Effector memory CD4-positive, alpha-beta T cell (primary cell): ENCODE measurements at regions not wholly inside any gene's neighbourhood (a gene's known extent, or its start where the extent isn't known, plus 50 kb on each side); places are given as distances from the start of the nearest gene placed in this dataset.

Experiments used
- DNase-seq, 3 donors: peaks; one replicate each; pipeline ENCODE4 v3.0.0-alpha.2; 2020
- H3K27ac ChIP-seq: 2 replicates; pipeline ENCODE4 v1.7.0; 2013; ENCODE audit warnings: mild to moderate bottlenecking, low read length, moderate library complexity; ENCODE audit not compliant: insufficient read depth, poor library complexity, severe bottlenecking
- H3K27me3 ChIP-seq: replicated peaks from 2 replicates; pipeline ENCODE4 v1.7.0; 2013; ENCODE audit warnings: mild to moderate bottlenecking, low read length; ENCODE audit not compliant: insufficient read depth, control insufficient read depth, poor library complexity, severe bottlenecking
- H3K36me3 ChIP-seq: 2 replicates; pipeline ENCODE4 v1.7.0; 2013; ENCODE audit warnings: mild to moderate bottlenecking, low read length, moderate library complexity; ENCODE audit not compliant: control insufficient read depth, insufficient read depth
- H3K4me1 ChIP-seq: 2 replicates; pipeline ENCODE4 v1.7.0; 2013; ENCODE audit warnings: low read length, mild to moderate bottlenecking; ENCODE audit not compliant: control insufficient read depth, insufficient read depth, poor library complexity, severe bottlenecking
- H3K4me3 ChIP-seq: 2 replicates; pipeline ENCODE4 v1.7.0; 2013; ENCODE audit warnings: low read length, low read depth, mild to moderate bottlenecking; ENCODE audit not compliant: insufficient read depth, poor library complexity, severe bottlenecking
- H3K9me3 ChIP-seq: 2 replicates; pipeline ENCODE4 v1.7.0; 2013; ENCODE audit warnings: mild to moderate bottlenecking, low read length, moderate library complexity; ENCODE audit not compliant: control insufficient read depth

GRCh38 chr20:50323209-50323608, 132.6 kb downstream of the CEBPB start:
- H3K27me3 ChIP-seq = no peaks in the 10 kb centered on the region
- DNase-seq = no peak
- no peak overlapping the region for H3K27ac ChIP-seq

GRCh38 chr20:50323777-50324775, 133.4 kb downstream of the CEBPB start:
- Histone ChIP-seq H3K4me3 (no peak overlapping the region), H3K27ac (no peak overlapping the region), H3K36me3 (no peaks in the 10 kb centered on the region), H3K27me3 (no peaks in the 10 kb centered on the region), H3K9me3 (no peaks in the 10 kb centered on the region), H3K4me1 (no peaks in the 10 kb centered on the region)
- no peak for DNase-seq

More at GRCh38 chr20:50323209-50323608, 132.6 kb downstream of the CEBPB start:
- no peak overlapping the region for H3K4me3 ChIP-seq
- no peaks in the 10 kb centered on the region for H3K4me1 ChIP-seq
- H3K9me3 ChIP-seq = no peaks in the 10 kb centered on the region
- H3K36me3 ChIP-seq = no peaks in the 10 kb centered on the region

- Histone ChIP-seq H3K9me3 (no peaks in the 10 kb centered on the region), H3K4me1 (no peaks in the 10 kb centered on the region), H3K4me3 (no peak overlapping the region), H3K27me3 (no peaks in the 10 kb centered on the region), H3K36me3 (no peaks in the 10 kb centered on the region), H3K27ac (no peak overlapping the region)
- no peak for DNase-seq
These were observed 134.6 kb downstream of the CEBPB start for GRCh38 chr20:50325215-50325614.

- Histone ChIP-seq H3K9me3 (no peaks in the 10 kb centered on the region), H3K4me1 (no peaks in the 10 kb centered on the region), H3K27ac (no peak overlapping the region), H3K4me3 (no peak overlapping the region), H3K36me3 (no peaks in the 10 kb centered on the region), H3K27me3 (no peaks in the 10 kb centered on the region)
- no peak for DNase-seq
These were observed 135.0 kb downstream of the CEBPB start for GRCh38 chr20:50325651-50326050.

- no peaks in the 10 kb centered on the region for H3K9me3 ChIP-seq
- H3K27me3 ChIP-seq = no peaks in the 10 kb centered on the region
- no peaks in the 10 kb centered on the region for H3K4me1 ChIP-seq
- H3K36me3 ChIP-seq = no peaks in the 10 kb centered on the region
- no peak overlapping the region for H3K27ac ChIP-seq
- no peak overlapping the region for H3K4me3 ChIP-seq
- DNase-seq = no peak
These were observed 137.0 kb downstream of the CEBPB start for GRCh38 chr20:50327666-50328065.

GRCh38 chr20:50328222-50328979, 137.8 kb downstream of the CEBPB start:
- H3K4me3 ChIP-seq = no peak overlapping the region
- H3K4me1 ChIP-seq = no peaks in the 10 kb centered on the region
- H3K27me3 ChIP-seq = no peaks in the 10 kb centered on the region
- no peaks in the 10 kb centered on the region for H3K9me3 ChIP-seq
- H3K27ac ChIP-seq = no peak overlapping the region
- H3K36me3 ChIP-seq = no peaks in the 10 kb centered on the region
- DNase-seq = no peak

- H3K9me3 ChIP-seq = no peaks in the 10 kb centered on the region
- H3K27me3 ChIP-seq = no peaks in the 10 kb centered on the region
- no peaks in the 10 kb centered on the region for H3K4me1 ChIP-seq
- H3K4me3 ChIP-seq = no peak overlapping the region
- no peak for DNase-seq
- H3K36me3 ChIP-seq = no peaks in the 10 kb centered on the region
- no peak overlapping the region for H3K27ac ChIP-seq
These were observed 138.6 kb downstream of the CEBPB start for GRCh38 chr20:50328996-50329898.

GRCh38 chr20:50329981-50330503, 139.4 kb downstream of the CEBPB start:
- no peaks in the 10 kb centered on the region for H3K36me3 ChIP-seq
- no peaks in the 10 kb centered on the region for H3K27me3 ChIP-seq
- H3K27ac ChIP-seq = no peak overlapping the region
- no peaks in the 10 kb centered on the region for H3K4me1 ChIP-seq
- no peaks in the 10 kb centered on the region for H3K9me3 ChIP-seq
- DNase-seq = no peak
- no peak overlapping the region for H3K4me3 ChIP-seq

GRCh38 chr20:50330504-50331313, 140.1 kb downstream of the CEBPB start:
- H3K36me3 ChIP-seq = no peaks in the 10 kb centered on the region
- DNase-seq = no peak
- H3K27ac ChIP-seq = no peak overlapping the region
- no peaks in the 10 kb centered on the region for H3K27me3 ChIP-seq
- no peaks in the 10 kb centered on the region for H3K9me3 ChIP-seq
- no peak overlapping the region for H3K4me3 ChIP-seq
- H3K4me1 ChIP-seq = no peaks in the 10 kb centered on the region
